NK-92 treated with Interleukin-12 subunit alpha and Interleukin-12 subunit beta, amount 100 ng/mL, for 24 hours (cell line): ENCODE measurements at regions not wholly inside any gene's neighbourhood (a gene's known extent, or its start where the extent isn't known, plus 50 kb on each side); places are given as distances from the start of the nearest gene placed in this dataset.
A peak's percentile ranks its signal among the peaks of the same experiment; 100 is the strongest.
"Not testable (repeated sequence)": the region's sequence is repeated elsewhere in the genome, so short reads cannot be mapped to it uniquely, and the experiment has no call there.

ENCODE experiments used
- DNase-seq: peaks from one replicate; lab custom pipeline; 2025; lab: John Stamatoyannopoulos, UW

GRCh38 chr13:27327633-27328032 lies 57.0 kb downstream of the RASL11A start:
- no peak for DNase-seq

GRCh38 chr13:27329210-27329609 lies 58.6 kb downstream of the RASL11A start:
- no peak for DNase-seq

- no peak for DNase-seq
Measured at GRCh38 chr13:27334774-27335435, 64.3 kb downstream of the RASL11A start.

GRCh38 chr13:27336014-27336673 lies 65.5 kb downstream of the RASL11A start:
- DNase-seq = no peak

- no peak for DNase-seq
Measured at GRCh38 chr13:27338207-27338606, 67.6 kb downstream of the RASL11A start.

- no peak for DNase-seq
Measured at GRCh38 chr13:27338816-27339215, 68.2 kb downstream of the RASL11A start.

GRCh38 chr13:27339299-27339698 lies 68.7 kb downstream of the RASL11A start:
- DNase-seq = no peak

- DNase-seq = no peak
Measured at GRCh38 chr13:27341616-27342015, 71.0 kb downstream of the RASL11A start.

GRCh38 chr13:27347211-27347772 lies 76.7 kb downstream of the RASL11A start:
- no peak for DNase-seq

- DNase-seq = no peak
Measured at GRCh38 chr13:27348461-27348860, 76.0 kb upstream of the GTF3A start.

GRCh38 chr13:27349458-27349857 lies 75.0 kb upstream of the GTF3A start:
- no peak for DNase-seq

GRCh38 chr13:27350825-27351224 lies 73.6 kb upstream of the GTF3A start:
- not testable (repeated sequence) for DNase-seq

- no peak for DNase-seq
Measured at GRCh38 chr13:27352698-27353097, 71.7 kb upstream of the GTF3A start.

- no peak for DNase-seq
Measured at GRCh38 chr13:27353166-27353583, 71.2 kb upstream of the GTF3A start.

GRCh38 chr13:27353708-27354107 lies 70.7 kb upstream of the GTF3A start:
- DNase-seq = no peak

GRCh38 chr13:27354379-27354778 lies 70.0 kb upstream of the GTF3A start:
- no peak for DNase-seq

- DNase-seq = no peak
Measured at GRCh38 chr13:27355894-27356293, 68.5 kb upstream of the GTF3A start.

- DNase-seq = no peak
Measured at GRCh38 chr13:27358420-27358819, 66.0 kb upstream of the GTF3A start.

- peak; percentile 6 for DNase-seq
Measured at GRCh38 chr13:27359199-27359821, 65.1 kb upstream of the GTF3A start.

- no peak for DNase-seq
Measured at GRCh38 chr13:27360562-27360961, 63.9 kb upstream of the GTF3A start.

- peak; percentile 47 for DNase-seq
Measured at GRCh38 chr13:27362064-27362751, 62.2 kb upstream of the GTF3A start.

- not testable (repeated sequence) for DNase-seq
Measured at GRCh38 chr13:27363637-27364036, 60.8 kb upstream of the GTF3A start.
